Left forelimb (tissue), 1 donor: ENCODE measurements at regions not wholly inside any gene's neighbourhood (a gene's known extent, or its start where the extent isn't known, plus 50 kb on each side); places are given as distances from the start of the nearest gene placed in this dataset.

Experiments used
- DNase-seq: peaks from one replicate; pipeline ENCODE4 v3.0.0-alpha.2; 2018; ENCODE audit warnings: low spot score

DNA sequence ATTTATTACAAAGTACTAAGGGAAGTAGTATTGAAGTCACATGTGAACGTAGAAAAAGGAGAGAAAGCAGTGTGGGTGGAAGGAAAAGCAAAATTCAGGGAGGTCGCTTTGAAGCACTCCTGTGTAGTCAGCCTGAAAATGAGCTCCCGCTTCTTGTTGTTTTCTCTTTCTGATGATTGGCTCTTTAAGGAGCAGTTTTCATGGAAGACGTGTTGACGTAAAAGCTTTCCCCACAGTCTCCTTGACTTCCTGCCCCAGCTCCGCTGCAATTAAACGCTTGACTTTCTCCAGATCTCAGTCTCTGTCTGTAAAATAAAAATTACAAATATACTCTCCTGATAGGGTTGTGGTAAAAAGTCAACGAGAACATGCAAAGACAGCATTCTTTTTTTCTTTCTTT is 661.5 kb upstream of the ZP4 start:
- DNase-seq: no peak

DNA sequence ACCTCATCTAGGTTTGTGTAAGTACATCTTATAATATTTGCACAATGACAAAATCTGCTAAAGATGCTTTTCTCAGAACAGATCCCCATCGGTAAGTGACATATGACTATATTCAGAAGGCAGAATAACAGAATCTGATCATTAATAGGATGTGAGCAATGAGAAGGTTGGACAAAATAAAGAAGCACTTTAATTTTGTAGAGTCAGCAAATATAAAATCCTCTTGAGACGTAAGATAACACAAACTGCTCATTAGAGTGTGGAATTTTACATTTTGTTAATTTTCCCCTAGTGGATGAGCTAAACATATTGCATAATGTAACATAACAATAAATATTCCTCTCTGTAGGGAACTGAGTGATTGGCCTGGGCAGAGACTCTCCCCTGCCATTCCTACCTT is 658.4 kb upstream of the ZP4 start:
- no peak for DNase-seq

DNA sequence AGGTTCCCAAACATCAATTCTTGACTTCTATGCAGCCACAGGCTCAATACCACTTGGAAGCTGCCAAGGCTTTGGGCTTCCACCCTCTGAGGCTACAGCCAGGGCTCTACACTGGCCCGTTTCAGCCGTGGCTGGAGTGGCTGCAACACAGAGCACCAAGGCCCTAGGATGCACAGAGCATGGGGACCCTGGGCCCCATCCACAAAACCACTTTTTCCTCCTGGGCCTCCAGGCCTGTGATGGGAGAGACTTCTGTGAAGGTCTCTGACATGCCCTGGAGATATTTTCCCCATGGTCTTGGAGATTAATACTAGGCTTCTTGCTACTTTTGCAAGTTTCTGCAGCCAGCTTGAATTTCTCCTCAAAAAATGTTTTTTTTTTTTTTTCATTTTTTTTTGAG is 655.4 kb upstream of the ZP4 start:
- no peak for DNase-seq

DNA sequence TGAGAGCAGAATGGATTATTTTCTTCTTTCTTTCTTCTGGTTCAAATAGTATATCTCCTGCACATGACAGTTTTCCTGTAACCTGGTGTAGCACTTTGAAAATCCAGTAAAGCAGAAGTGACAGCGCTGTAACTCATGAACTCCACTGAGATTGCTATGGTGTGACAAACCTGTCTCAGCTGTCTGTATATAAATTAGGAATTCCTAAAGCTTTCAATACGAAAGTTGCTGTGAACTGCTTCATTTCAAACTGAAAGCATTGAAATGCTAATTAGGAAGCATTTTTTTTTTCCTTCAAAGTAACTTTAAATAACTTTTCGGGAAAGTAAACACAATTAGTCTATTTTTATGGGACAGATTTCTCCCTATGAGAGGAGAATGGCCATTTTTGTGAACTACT is 646.9 kb upstream of the ZP4 start:
- DNase-seq: no peak

GRCh38 chr1:238530209-238530851 is 639.6 kb upstream of the ZP4 start:
- no peak for DNase-seq

- DNase-seq: no peak
These were observed 627.0 kb upstream of the ZP4 start for GRCh38 chr1:238517711-238518110.

DNA sequence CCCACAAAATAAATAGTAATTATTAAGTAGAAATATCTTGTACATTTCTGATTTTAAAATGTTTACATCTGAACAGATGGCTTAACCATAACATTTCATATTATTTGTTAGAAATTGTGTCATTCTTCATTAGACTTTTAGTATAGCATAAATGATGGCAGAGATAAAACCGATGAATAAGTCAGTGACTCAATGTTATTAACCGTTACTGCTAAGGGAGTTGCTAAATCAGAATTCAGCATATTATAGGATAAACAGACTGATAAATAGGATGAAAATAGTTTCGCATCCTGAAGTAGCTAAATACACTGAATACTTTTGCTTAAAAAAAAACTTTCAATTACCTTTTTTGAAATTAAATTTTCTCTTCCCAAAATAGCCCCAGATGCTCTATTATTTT is 610.6 kb upstream of the ZP4 start:
- DNase-seq: no peak

- DNase-seq: no peak
These were observed 608.3 kb upstream of the ZP4 start for GRCh38 chr1:238499021-238499420.

- DNase-seq: no peak
These were observed 601.5 kb upstream of the ZP4 start for GRCh38 chr1:238492271-238492670.

DNA sequence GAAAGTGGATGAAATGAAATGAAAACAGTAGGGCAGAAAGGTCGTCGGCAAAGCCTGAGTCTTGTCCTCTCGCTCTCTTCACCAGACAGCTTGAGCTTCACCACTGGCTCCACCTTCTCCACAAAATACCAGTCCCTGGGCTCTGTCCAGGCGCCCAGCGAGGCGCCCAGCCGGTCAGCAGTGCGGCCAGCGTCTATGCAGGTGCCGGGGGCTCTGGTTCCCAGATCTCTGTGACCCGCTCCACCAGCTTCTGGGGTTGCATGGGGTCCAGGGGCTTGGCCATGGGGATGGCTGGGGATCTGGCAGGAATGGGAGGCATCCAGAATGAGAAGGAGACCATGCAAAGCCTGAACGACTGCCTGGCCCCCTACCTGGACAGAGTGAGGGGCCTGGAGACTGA is 600.5 kb upstream of the ZP4 start:
- no peak for DNase-seq

- no peak for DNase-seq
These were observed 598.3 kb upstream of the ZP4 start for GRCh38 chr1:238489006-238489405.

DNA sequence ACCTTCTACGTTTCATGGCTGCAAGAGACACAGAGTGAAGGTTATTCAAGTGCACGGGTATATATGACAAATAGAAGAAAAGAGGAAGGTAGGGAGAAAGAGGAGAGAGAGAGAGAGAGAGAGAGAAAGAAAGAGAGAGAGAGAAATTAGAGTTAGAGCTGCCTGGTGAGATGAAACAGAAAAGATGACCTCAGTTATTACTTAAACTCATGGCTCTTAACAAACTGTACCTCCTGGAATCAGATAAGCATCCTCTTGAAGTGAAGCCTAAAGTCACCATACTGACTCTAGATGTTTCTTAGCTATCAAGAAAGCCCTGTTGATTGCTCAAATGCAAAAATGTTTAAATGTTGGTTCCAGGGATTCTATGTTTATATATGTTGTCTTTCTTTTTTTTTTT is 597.7 kb upstream of the ZP4 start:
- DNase-seq: no peak

GRCh38 chr1:238487931-238488330 is 597.2 kb upstream of the ZP4 start:
- no peak for DNase-seq

- DNase-seq: no peak
These were observed 595.1 kb upstream of the ZP4 start for GRCh38 chr1:238485912-238486209.

GRCh38 chr1:238485057-238485911 is 594.6 kb upstream of the ZP4 start:
- DNase-seq: peak; percentile 69

DNA sequence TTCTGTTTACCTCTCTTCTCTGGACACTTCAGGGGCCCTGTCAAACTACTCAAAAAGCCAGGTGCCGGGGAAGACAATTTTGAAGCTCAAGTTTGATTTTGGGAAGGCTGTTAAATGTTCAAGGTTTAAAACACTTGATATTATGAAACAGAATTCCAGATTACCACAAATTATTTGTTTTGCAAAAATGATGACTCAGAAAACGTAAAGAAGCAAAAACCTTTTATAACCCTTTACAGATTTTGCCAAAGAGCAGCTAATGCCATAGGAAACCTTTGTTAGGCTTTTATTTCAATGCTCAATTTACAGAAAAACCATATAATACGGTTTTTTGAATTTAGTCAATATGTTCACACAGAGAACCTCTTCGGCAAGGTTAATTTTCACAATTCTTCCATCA is 593.4 kb upstream of the ZP4 start:
- DNase-seq: no peak

DNA sequence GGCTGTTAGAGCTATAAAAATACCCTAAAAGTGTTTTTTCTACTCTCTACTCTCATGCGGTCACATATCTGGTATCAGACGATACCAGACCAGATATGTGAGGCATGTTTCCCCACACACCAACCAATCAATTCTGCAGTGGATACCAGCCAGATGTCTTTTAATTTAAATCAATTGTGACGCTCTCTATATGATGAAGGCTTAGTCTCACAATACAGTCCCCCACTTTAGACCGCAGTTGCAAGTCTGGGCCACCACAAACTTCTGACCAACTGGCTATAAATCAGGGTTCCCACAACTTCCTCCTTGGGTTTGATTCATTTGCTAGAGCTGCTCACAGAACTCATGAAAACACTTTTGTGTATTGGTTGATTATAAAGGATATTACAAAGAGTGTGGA is 586.1 kb upstream of the ZP4 start:
- no peak for DNase-seq

DNA sequence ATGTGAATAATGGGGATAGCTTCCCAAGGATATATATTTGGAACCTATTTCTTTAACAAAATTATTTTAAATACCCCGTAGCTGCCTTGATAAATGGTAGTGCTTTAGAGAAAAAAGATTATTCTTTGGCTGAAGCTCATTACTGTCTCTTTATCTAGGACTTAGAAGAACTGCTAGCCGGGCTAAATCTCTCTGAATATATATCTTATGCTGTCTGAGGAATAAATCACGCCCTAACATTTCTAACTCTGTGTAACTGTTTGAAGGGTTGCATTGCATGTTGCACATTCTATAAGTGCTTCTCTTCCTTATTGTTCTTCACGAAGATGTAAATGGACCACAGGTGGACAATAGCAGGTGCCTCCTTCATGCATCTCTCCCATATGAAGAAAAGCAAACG is 585.0 kb upstream of the ZP4 start:
- no peak for DNase-seq

- no peak for DNase-seq
These were observed 583.5 kb upstream of the ZP4 start for GRCh38 chr1:238474263-238474662.

- DNase-seq: no peak
These were observed 578.5 kb upstream of the ZP4 start for GRCh38 chr1:238469146-238469631.

DNA sequence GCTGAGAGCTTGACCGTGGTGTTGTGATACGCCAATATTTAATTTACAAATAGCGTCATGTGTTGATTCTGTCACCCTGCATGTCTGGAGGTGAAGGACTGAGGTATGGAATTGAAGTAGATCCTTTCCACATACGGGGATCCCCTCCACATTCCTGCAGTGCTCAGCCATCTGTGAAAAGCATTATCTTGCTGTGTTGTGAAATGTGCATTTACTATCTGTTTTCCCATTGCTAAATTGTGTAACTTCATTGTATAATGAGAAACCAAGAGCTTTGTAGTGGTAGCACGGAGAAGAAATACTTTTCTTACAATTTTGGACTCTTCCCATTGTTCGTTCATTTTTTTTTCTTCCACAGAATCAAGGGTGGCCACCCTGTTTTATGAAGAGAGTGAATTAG is 577.3 kb upstream of the ZP4 start:
- no peak for DNase-seq

GRCh38 chr1:238466459-238466858 is 575.7 kb upstream of the ZP4 start:
- DNase-seq: no peak

DNA sequence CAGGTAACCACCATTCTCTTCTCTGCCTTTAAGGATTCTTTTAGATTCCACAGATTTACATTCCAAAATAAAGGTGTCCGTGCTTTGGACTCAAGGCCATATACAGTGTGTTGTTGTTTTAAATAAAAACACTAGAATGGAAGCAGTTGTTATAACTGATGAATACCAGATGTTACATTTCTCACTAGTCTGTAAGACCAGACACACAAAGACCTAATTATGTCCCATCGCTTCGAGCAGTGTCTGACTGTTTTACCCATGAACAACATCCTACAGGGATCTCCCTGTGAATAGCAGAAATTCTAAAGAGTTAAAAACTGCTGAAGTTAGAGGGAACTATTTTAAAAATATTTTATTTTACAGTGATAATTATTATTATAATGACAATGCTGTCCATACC is 574.7 kb upstream of the ZP4 start:
- DNase-seq: no peak

GRCh38 chr1:238458899-238459298 is 568.2 kb upstream of the ZP4 start:
- no peak for DNase-seq
